Dermis microvascular lymphatic vessel endothelial cell (primary cell): ENCODE measurements at regions not wholly inside any gene's neighbourhood (a gene's known extent, or its start where the extent isn't known, plus 50 kb on each side); places are given as distances from the start of the nearest gene placed in this dataset.

Experiments used
- DNase-seq, 2 donors: peaks; one replicate each; pipeline versions ENCODE4 v3.0.0 to v3.0.0-alpha.2; 2010; ENCODE audit warnings: low read depth in 2 of 2

- DNase-seq = no peak
These were observed 82.4 kb upstream of the C21orf91 start for GRCh38 chr21:17901458-17902079.

GRCh38 chr21:17900990-17901385, 81.8 kb upstream of the C21orf91 start:
- DNase-seq = no peak

GRCh38 chr21:17900281-17900989, 81.3 kb upstream of the C21orf91 start:
- no peak for DNase-seq

- DNase-seq = no peak
These were observed 70.0 kb upstream of the C21orf91 start for GRCh38 chr21:17889171-17889570.

- DNase-seq = no peak
These were observed 50.0 kb upstream of the C21orf91 start for GRCh38 chr21:17869115-17869514.
